CD14-positive monocyte (primary cell): ENCODE measurements at regions not wholly inside any gene's neighbourhood (a gene's known extent, or its start where the extent isn't known, plus 50 kb on each side); places are given as distances from the start of the nearest gene placed in this dataset.

Source experiments
- DNase-seq, 3 donors: peaks; one replicate each; pipeline ENCODE4 v3.0.0-alpha.2; 2011 to 2022
- H2AFZ ChIP-seq: 2 replicates; pipeline ENCODE4 v1.6.0; 2012; ENCODE audit warnings: mild to moderate bottlenecking, low read depth, low read length, inconsistent platforms; ENCODE audit not compliant: insufficient read depth, poor library complexity, severe bottlenecking
- H3K27ac ChIP-seq, 2 donors: 1 replicate in 1 of 2; 2 replicates in 1 of 2; pipeline ENCODE4 v1.5.1; 2012 to 2013; ENCODE audit warnings: low read length in 2 of 2, control low read depth in 1 of 2, inconsistent platforms in 1 of 2, low read depth in 1 of 2, mild to moderate bottlenecking in 1 of 2
- H3K27me3 ChIP-seq, 2 donors: one replicate each; pipeline versions ENCODE4 v1.6.0 to v1.6.1; 2011 to 2013; ENCODE audit warnings: low read length in 2 of 2; ENCODE audit not compliant: control insufficient read depth in 2 of 2, insufficient read depth in 2 of 2
- H3K36me3 ChIP-seq, 2 donors: replicated peaks in 1 of 2; 1 replicate in 1 of 2; 2 replicates in 1 of 2; pipeline versions ENCODE4 v1.5.1 to v1.6.1; 2012 to 2013; ENCODE audit warnings: low read length in 2 of 2, control low read depth in 1 of 2, inconsistent platforms in 1 of 2, mild to moderate bottlenecking in 1 of 2; ENCODE audit not compliant: insufficient read depth in 2 of 2, control insufficient read depth in 1 of 2
- H3K4me1 ChIP-seq, 2 donors: 1 replicate in 1 of 2; 2 replicates in 1 of 2; pipeline versions ENCODE4 v1.5.1 to v1.6.1; 2012 to 2013; ENCODE audit warnings: low read length in 2 of 2, control low read depth in 1 of 2, inconsistent platforms in 1 of 2, mild to moderate bottlenecking in 1 of 2, moderate library complexity in 1 of 2; ENCODE audit not compliant: insufficient read depth in 2 of 2, control insufficient read depth in 1 of 2
- H3K4me2 ChIP-seq: replicated peaks from 2 replicates; pipeline ENCODE3; 2012; ENCODE audit warnings: low read length, moderate library complexity, mild to moderate bottlenecking; ENCODE audit not compliant: poor library complexity, severe bottlenecking; ENCODE audit errors: extremely low read depth
- H3K4me3 ChIP-seq, 3 experiments: fragments of 200-600 bp in 1 of 3; sonication (generic) in 1 of 3; replicated peaks in 1 of 3; 1 replicate in 2 of 3; 2 replicates in 1 of 3; pipeline ENCODE4 v1.5.1; 2011 to 2013; ENCODE audit warnings: low read length in 3 of 3, mild to moderate bottlenecking in 3 of 3, control low read depth in 2 of 3, low read depth in 2 of 3, inconsistent platforms in 1 of 3, moderate library complexity in 1 of 3
- H3K79me2 ChIP-seq: 2 replicates; pipeline ENCODE4 v1.6.0; 2012; ENCODE audit warnings: mild to moderate bottlenecking, control low read depth, inconsistent platforms, low read length, moderate library complexity; ENCODE audit not compliant: insufficient read depth
- H3K9ac ChIP-seq: 2 replicates; pipeline ENCODE4 v1.6.0; 2017; ENCODE audit warnings: low read length, mild to moderate bottlenecking; ENCODE audit not compliant: insufficient read depth, poor library complexity, severe bottlenecking
- H3K9me3 ChIP-seq, 2 donors: replicated peaks in 1 of 2; 1 replicate in 1 of 2; 2 replicates in 1 of 2; pipeline versions ENCODE4 v1.5.1 to v1.6.1; 2012 to 2013; ENCODE audit warnings: low read length in 2 of 2, control low read depth in 1 of 2; ENCODE audit not compliant: control insufficient read depth in 1 of 2, insufficient read depth in 1 of 2
- H4K20me1 ChIP-seq: 2 replicates; pipeline ENCODE4 v1.6.0; 2012; ENCODE audit warnings: mild to moderate bottlenecking, low read length, control low read depth, moderate library complexity; ENCODE audit not compliant: insufficient read depth
- H3K27ac Mint-ChIP-seq, 7 donors: one replicate each; pipeline ENCODE4 v1.8.0; 2020; ENCODE audit warnings: mild to moderate bottlenecking in 7 of 7, mixed read lengths in 7 of 7, moderate library complexity in 6 of 7, inconsistent platforms in 2 of 7
- H3K27me3 Mint-ChIP-seq, 3 donors: one replicate each; pipeline ENCODE4 v1.8.0; 2021 to 2022; ENCODE audit warnings: low read depth in 3 of 3, mild to moderate bottlenecking in 3 of 3, mixed read lengths in 3 of 3, moderate library complexity in 3 of 3, inconsistent platforms in 1 of 3
- H3K36me3 Mint-ChIP-seq, 2 donors: one replicate each; pipeline ENCODE4 v1.8.0; 2020; ENCODE audit warnings: mixed read lengths in 2 of 2, inconsistent platforms in 1 of 2, mild to moderate bottlenecking in 1 of 2
- H3K4me1 Mint-ChIP-seq: one replicate; pipeline ENCODE4 v1.8.0; 2020; ENCODE audit warnings: mild to moderate bottlenecking, mixed read lengths
- H3K4me3 Mint-ChIP-seq, 2 donors: one replicate each; pipeline ENCODE4 v1.8.0; 2020; ENCODE audit warnings: mild to moderate bottlenecking in 2 of 2, mixed read lengths in 2 of 2, moderate library complexity in 1 of 2
- H3K9me3 Mint-ChIP-seq, 7 donors: one replicate each; pipeline ENCODE4 v1.8.0; 2020 to 2022; ENCODE audit warnings: mixed read lengths in 7 of 7, mild to moderate bottlenecking in 6 of 7, moderate library complexity in 6 of 7, inconsistent platforms in 2 of 7
- CTCF ChIP-seq: fragments of 200-600 bp; IDR thresholded peaks from one replicate; pipeline ENCODE4 v1.8.0; 2022; ENCODE audit warnings: antibody characterized with exemption, mild to moderate bottlenecking
- WGBS: methylation state at CpG from one replicate; pipeline ENCODE4 v1.1.5; 2013; ENCODE audit warnings: missing lambda C conversion rate; ENCODE audit not compliant: insufficient coverage; 5-methylcytosine and 5-hydroxymethylcytosine counted together
- intact Hi-C, 2 donors: fragments of 100-400 bp; cut with micrococcal nuclease; formaldehyde crosslinking; loops; one replicate each; pipeline versions ENCODE4 v1.15.0 to v1.15.1; 2023

GRCh38 chr10:10156917-10157600, 860.6 kb upstream of the CELF2 start:
- H3K4me1 Mint-ChIP-seq = no peaks in the 10 kb centered on the region
- 84% methylated on average over 3 of the region's 7 CpGs for WGBS
- no peaks in the 10 kb centered on the region for H3K27me3 Mint-ChIP-seq
- Histone ChIP-seq H3K9me3 (peaks cover 0 to 14% of the 10 kb centered on the region in 2 donors), H3K27me3 (no peaks in the 10 kb centered on the region), H3K27ac (no peak overlapping the region), H4K20me1 (no peaks in the 10 kb centered on the region), H2AFZ (no peak overlapping the region), H3K36me3 (no peaks in the 10 kb centered on the region), H3K4me2 (no peak overlapping the region), H3K79me2 (no peaks in the 10 kb centered on the region), H3K4me3 (no peak overlapping the region), H3K9ac (no peak overlapping the region), H3K4me1 (no peaks in the 10 kb centered on the region)
- intact Hi-C loops = no loop called here
- TF ChIP-seq CTCF = no peak
- DNase-seq = no peak
- H3K4me3 Mint-ChIP-seq = no peak overlapping the region
- peaks cover 8 to 24% (median 10%) of the 10 kb centered on the region in 7 donors for H3K9me3 Mint-ChIP-seq
- H3K36me3 Mint-ChIP-seq = no peaks in the 10 kb centered on the region
- H3K27ac Mint-ChIP-seq = no peak overlapping the region

GRCh38 chr10:10160821-10161312, 856.8 kb upstream of the CELF2 start:
- H3K4me2 ChIP-seq = no peak overlapping the region
- H3K27ac ChIP-seq = no peak overlapping the region
- Mint-ChIP-seq H3K27ac (no peak overlapping the region), H3K4me1 (no peaks in the 10 kb centered on the region), H3K36me3 (no peaks in the 10 kb centered on the region), H3K9me3 (peaks cover 12 to 24% (median 20%) of the 10 kb centered on the region in 7 donors), H3K4me3 (no peak overlapping the region), H3K27me3 (no peaks in the 10 kb centered on the region)
- no peak overlapping the region for H3K4me3 ChIP-seq
- no peak overlapping the region for H3K9ac ChIP-seq
- H3K36me3 ChIP-seq = no peaks in the 10 kb centered on the region
- no peaks in the 10 kb centered on the region for H4K20me1 ChIP-seq
- intact Hi-C loops = no loop called here
- no peaks in the 10 kb centered on the region for H3K27me3 ChIP-seq
- H3K9me3 ChIP-seq = peaks cover 0 to 22% of the 10 kb centered on the region in 2 donors
- WGBS = 96% methylated on average over 23 of the region's 27 CpGs
- no peaks in the 10 kb centered on the region for H3K79me2 ChIP-seq
- H2AFZ ChIP-seq = no peak overlapping the region
- H3K4me1 ChIP-seq = no peaks in the 10 kb centered on the region
- TF ChIP-seq CTCF = no peak
- DNase-seq = no peak
